Pancreas (tissue), 10 donors: ENCODE measurements at regions not wholly inside any gene's neighbourhood (a gene's known extent, or its start where the extent isn't known, plus 50 kb on each side); places are given as distances from the start of the nearest gene placed in this dataset.

Experiments
- ATAC-seq, 4 donors: fragments of 200-7000 bp; cut with Tn5 transposase; one replicate each; pipeline versions ENCODE4 v1.8.0 to v1.9.1; 2020; ENCODE audit warnings: mild to moderate bottlenecking in 4 of 4, moderate library complexity in 4 of 4
- DNase-seq, 6 donors: peaks; one replicate each; pipeline ENCODE4 v3.0.0-alpha.2; 2020
- FAIRE-seq: peaks from 2 replicates; lab custom pipeline; 2012; peaks lifted over from hg19 to GRCh38; lab: Jason Lieb, UNC
- H3K27ac ChIP-seq, 4 donors: fragments of 200-600 bp; sonication (generic); 1 replicate in 3 of 4; 2 replicates in 1 of 4; pipeline versions ENCODE4 v1.5.0 to v1.8.0; 2020
- H3K27me3 ChIP-seq, 4 donors: fragments of 200-600 bp; one replicate each; pipeline ENCODE4 v1.8.0; 2021
- H3K36me3 ChIP-seq, 3 donors: fragments of 200-600 bp; sonication (generic) in 1 of 3; one replicate each; pipeline versions ENCODE4 v1.5.0 to v1.8.0; 2020 to 2021
- H3K4me1 ChIP-seq, 3 donors: fragments of 200-600 bp; one replicate each; pipeline ENCODE4 v1.8.0; 2021
- H3K4me3 ChIP-seq, 4 donors: fragments of 200-600 bp; sonication (generic) in 2 of 4; one replicate each; pipeline versions ENCODE4 v1.5.0 to v1.8.0; 2020 to 2021
- H3K9me3 ChIP-seq, 4 donors: fragments of 200-600 bp; one replicate each; pipeline ENCODE4 v1.8.0; 2021
- CTCF ChIP-seq, 4 donors: fragments of 200-600 bp; sonication (generic) in 3 of 4; IDR thresholded peaks; one replicate each; pipeline versions ENCODE4 v1.5.0 to v1.8.0; 2021; ENCODE audit warnings: antibody characterized with exemption in 4 of 4
- WGBS, 2 donors: extraction: QIAGEN DNeasy Blood & Tissue Kit; methylation state at CpG; one replicate each; pipeline ENCODE4 v1.1.7; 2013; 5-methylcytosine and 5-hydroxymethylcytosine counted together
- intact Hi-C, 3 donors: fragments of 100-400 bp; cut with DNase I; formaldehyde crosslinking; loops; one replicate each; pipeline versions ENCODE4 v1.11.1 to v1.14.2; 2022
- donor health status: healthy with polysubstance abuse.
- donor health status: DM: no; HTN: no; CAD: no; lungs with moderate emphysema.
- donor health status: DM: no; HTN: no; CAD: no.
- donor health status: control.
- donor health status: control.
- donor health status: Bipolar disorder and iron deficiency.
- donor health status: DM: yes; HTN: yes; CAD: no.
- donor health status: DM: no; HTN: no; CAD: no.
- donor health status: DM: no; HTN: no; CAD: no.
- donor health status: DM: yes; HTN: yes; CAD: no.

DNA sequence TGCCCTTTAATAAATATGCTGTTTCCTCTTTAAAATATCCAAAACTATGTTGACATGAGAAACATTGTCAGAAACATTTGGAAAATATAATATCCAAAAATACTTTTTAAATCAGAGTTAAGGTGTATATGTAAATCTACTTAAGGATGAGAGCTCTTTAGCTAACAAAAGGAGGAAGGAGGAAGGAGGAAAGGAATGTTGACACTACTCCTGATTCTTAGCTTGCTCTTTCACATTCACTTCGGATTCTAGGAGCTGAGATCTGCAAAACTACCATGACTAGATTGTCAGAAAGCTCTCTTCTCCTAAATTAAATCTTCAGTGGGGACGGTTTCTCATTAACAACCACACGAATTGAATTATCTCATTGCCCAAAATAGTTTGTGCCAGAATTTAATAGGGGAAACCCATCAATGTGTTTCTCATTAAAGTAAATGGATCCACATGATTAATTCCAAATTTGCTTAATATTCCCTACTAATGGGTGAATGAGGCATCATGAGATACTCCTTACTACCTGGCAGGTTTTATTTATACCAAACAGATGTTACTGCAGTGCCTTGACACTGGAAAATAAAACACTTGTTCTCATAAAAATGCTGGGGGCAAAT, 509.1 kb downstream of the MBD2 start:
- WGBS, 2 donors: 31 to 40% methylated on average over 3 of the region's 3 CpGs
- no peak for DNase-seq

GRCh38 chr18:53710080-53710479, 514.4 kb downstream of the MBD2 start:
- no peaks in the 10 kb centered on the region for H3K4me1 ChIP-seq
- no peaks in the 10 kb centered on the region for H3K9me3 ChIP-seq
- intact Hi-C loops: no loop called here
- WGBS, 2 donors: 64 to 66% methylated on average over 2 of the region's 2 CpGs
- ATAC-seq (no peak), FAIRE-seq (no peak), DNase-seq (no peak)
- no peak for TF ChIP-seq CTCF (IDR thresholded peaks at IDR 0.05)
- no peak overlapping the region for H3K4me3 ChIP-seq
- no peaks in the 10 kb centered on the region for H3K27me3 ChIP-seq
- H3K36me3 ChIP-seq: no peaks in the 10 kb centered on the region
- no peak overlapping the region for H3K27ac ChIP-seq

More for the DNA sequence above, 509.1 kb downstream of the MBD2 start:
- H3K9me3 ChIP-seq: no peaks in the 10 kb centered on the region
- FAIRE-seq (no peak), ATAC-seq (no peak)
- no peak overlapping the region for H3K4me3 ChIP-seq
- no peak for TF ChIP-seq CTCF (IDR thresholded peaks at IDR 0.05)
- no peaks in the 10 kb centered on the region for H3K4me1 ChIP-seq
- intact Hi-C loops: no loop called here
- no peak overlapping the region for H3K27ac ChIP-seq
- no peaks in the 10 kb centered on the region for H3K36me3 ChIP-seq
- H3K27me3 ChIP-seq: no peaks in the 10 kb centered on the region

DNA sequence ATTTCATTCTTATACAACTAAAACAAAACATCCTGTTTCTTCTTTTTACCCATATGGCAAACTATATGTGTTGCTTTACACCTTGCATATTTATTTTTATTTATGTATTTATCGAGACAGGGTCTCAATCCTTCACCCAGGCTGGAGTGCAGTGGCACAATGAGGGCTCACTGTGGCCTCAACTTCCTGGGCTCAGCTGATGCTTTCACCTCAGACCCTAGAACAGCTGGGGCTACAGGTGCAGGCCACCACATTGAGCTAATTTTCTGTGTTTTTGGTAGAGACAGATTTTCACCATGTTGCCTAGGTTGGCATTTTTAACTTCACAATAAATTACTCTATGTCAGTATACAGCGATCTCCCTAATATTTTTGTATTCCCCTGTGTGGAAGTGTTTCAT, 522.0 kb downstream of the MBD2 start:
- no peak overlapping the region for H3K27ac ChIP-seq
- no peak for TF ChIP-seq CTCF (IDR thresholded peaks at IDR 0.05)
- H3K9me3 ChIP-seq: no peaks in the 10 kb centered on the region
- no peak for FAIRE-seq
- no peak for DNase-seq
- no peaks in the 10 kb centered on the region for H3K4me1 ChIP-seq
- WGBS, 2 donors: 69 to 81% methylated on average over 2 of the region's 2 CpGs
- no peaks in the 10 kb centered on the region for H3K27me3 ChIP-seq
- no peak overlapping the region for H3K4me3 ChIP-seq
- intact Hi-C loops: no loop called here
- no peak for ATAC-seq
- H3K36me3 ChIP-seq: no peaks in the 10 kb centered on the region

- ATAC-seq (no peak), FAIRE-seq (no peak), DNase-seq (no peak)
- WGBS, 2 donors: 24 to 35% methylated on average over 1 of the region's 1 CpG
- intact Hi-C loops: no loop called here
- Histone ChIP-seq H3K9me3 (no peaks in the 10 kb centered on the region), H3K27ac (no peak overlapping the region), H3K36me3 (no peaks in the 10 kb centered on the region), H3K4me3 (no peak overlapping the region), H3K27me3 (no peaks in the 10 kb centered on the region), H3K4me1 (no peaks in the 10 kb centered on the region)
- no peak for TF ChIP-seq CTCF (IDR thresholded peaks at IDR 0.05)
These were observed 522.8 kb downstream of the MBD2 start for GRCh38 chr18:53701697-53702096.

DNA sequence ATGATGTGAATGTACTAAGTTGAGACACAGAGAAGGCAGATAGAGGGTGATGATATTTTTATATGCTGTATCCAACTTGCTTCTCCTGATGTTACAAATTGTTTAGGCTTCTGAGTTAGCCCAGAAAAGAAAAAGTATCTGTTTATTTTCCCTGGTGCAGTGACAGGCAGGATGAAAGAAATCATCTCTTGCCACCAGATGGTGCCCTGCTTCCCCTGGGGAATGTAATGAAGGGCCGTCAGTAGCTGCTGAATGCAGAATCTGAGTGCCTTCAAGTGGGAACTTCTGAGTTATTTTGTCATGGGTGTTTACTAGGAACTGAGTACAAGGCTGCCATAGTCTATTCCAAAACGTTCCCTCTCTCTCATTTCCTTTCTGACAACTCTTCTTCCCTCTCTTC, 525.6 kb downstream of the MBD2 start:
- H3K4me1 ChIP-seq: no peaks in the 10 kb centered on the region
- no peak for FAIRE-seq
- peak in 1 of 6 donors; percentile 28 for DNase-seq
- peak in 1 of 4 donors; percentile 11 for TF ChIP-seq CTCF (IDR thresholded peaks at IDR 0.05)
- no peak overlapping the region for H3K27ac ChIP-seq
- no peaks in the 10 kb centered on the region for H3K36me3 ChIP-seq
- H3K4me3 ChIP-seq: no peak overlapping the region
- WGBS, 2 donors: 0 to 6% methylated on average over 2 of the region's 2 CpGs
- no peaks in the 10 kb centered on the region for H3K9me3 ChIP-seq
- intact Hi-C loops: no loop called here
- ATAC-seq: no peak
- H3K27me3 ChIP-seq: no peaks in the 10 kb centered on the region
